Tibial nerve (tissue), 4 donors: ENCODE measurements at regions not wholly inside any gene's neighbourhood (a gene's known extent, or its start where the extent isn't known, plus 50 kb on each side); places are given as distances from the start of the nearest gene placed in this dataset.

Experiments used
- CTCF ChIP-seq, 5 experiments: fragments of 200-600 bp in 3 of 5; fragments of 450-650 bp in 2 of 5; sonication (generic) in 3 of 5; IDR thresholded peaks; one replicate each; pipeline ENCODE4 v1.5.1; 2016 to 2019; ENCODE audit warnings: antibody characterized with exemption in 5 of 5, mild to moderate bottlenecking in 3 of 5, moderate library complexity in 2 of 5
- EP300 ChIP-seq, 2 donors: sonication (generic); formaldehyde crosslinking; IDR thresholded peaks; one replicate each; pipeline ENCODE4 v1.6.1; 2017; ENCODE audit warnings: antibody characterized with exemption in 2 of 2, mild to moderate bottlenecking in 1 of 2
- POLR2A ChIP-seq, 2 donors: fragments of 450-650 bp; IDR thresholded peaks; one replicate each; pipeline ENCODE4 v1.6.1; 2017; ENCODE audit warnings: antibody characterized with exemption in 2 of 2, mild to moderate bottlenecking in 2 of 2, moderate library complexity in 2 of 2

GRCh38 chr2:48240912-48241311 is 73.6 kb upstream of the FOXN2 start:
- TF ChIP-seq CTCF (IDR thresholded peaks at IDR 0.05) (no peak), POLR2A (IDR thresholded peaks at IDR 0.05) (no peak), EP300 (IDR thresholded peaks at IDR 0.05) (no peak)
